22Rv1 (cell line): ENCODE measurements at regions not wholly inside any gene's neighbourhood (a gene's known extent, or its start where the extent isn't known, plus 50 kb on each side); places are given as distances from the start of the nearest gene placed in this dataset.

Experiments
- CTCF ChIP-seq: fragments of 450-650 bp; IDR thresholded peaks from 2 replicates; pipeline ENCODE4 v1.5.1; 2017; ENCODE audit warnings: mild to moderate bottlenecking
- ZFX ChIP-seq: fragments of 450-650 bp; IDR thresholded peaks from 2 replicates; pipeline ENCODE4 v1.6.1; 2017; ENCODE audit warnings: antibody characterized with exemption, borderline replicate concordance

GRCh38 chr3:193815246-193816027 is 222.4 kb downstream of the OPA1 start:
- TF ChIP-seq CTCF, result no peak
- TF ChIP-seq ZFX, result no peak
